Hypothalamus (tissue), 51 donors: ENCODE measurements at regions not wholly inside any gene's neighbourhood (a gene's known extent, or its start where the extent isn't known, plus 50 kb on each side); places are given as distances from the start of the nearest gene placed in this dataset.
"Not testable (repeated sequence)": the region's sequence is repeated elsewhere in the genome, so short reads cannot be mapped to it uniquely, and the experiment has no call there.

Experiments used
- DNase-seq, 51 donors: peaks; one replicate each; lab custom pipeline; 2025; lab: John Stamatoyannopoulos, UW

DNA sequence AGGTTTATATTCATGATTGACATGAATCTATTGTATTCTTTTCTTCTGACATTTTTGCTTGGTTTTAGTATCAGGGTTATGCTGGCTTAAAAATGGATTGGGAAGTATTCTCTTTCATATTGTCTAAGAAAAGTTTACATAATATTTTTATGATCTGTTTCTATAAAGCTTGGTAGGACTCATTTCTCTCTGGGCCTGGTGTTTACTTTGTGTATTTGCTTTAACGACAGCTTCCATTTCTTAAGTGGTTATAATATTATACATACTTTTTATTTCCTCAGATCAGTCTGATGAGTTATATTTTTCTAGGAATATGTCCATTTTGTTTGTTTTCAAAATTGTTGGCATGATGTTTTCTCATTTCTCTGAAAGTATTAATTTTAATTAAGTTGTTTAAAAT, 117.9 kb upstream of the IL12A start:
- no peak for DNase-seq

DNA sequence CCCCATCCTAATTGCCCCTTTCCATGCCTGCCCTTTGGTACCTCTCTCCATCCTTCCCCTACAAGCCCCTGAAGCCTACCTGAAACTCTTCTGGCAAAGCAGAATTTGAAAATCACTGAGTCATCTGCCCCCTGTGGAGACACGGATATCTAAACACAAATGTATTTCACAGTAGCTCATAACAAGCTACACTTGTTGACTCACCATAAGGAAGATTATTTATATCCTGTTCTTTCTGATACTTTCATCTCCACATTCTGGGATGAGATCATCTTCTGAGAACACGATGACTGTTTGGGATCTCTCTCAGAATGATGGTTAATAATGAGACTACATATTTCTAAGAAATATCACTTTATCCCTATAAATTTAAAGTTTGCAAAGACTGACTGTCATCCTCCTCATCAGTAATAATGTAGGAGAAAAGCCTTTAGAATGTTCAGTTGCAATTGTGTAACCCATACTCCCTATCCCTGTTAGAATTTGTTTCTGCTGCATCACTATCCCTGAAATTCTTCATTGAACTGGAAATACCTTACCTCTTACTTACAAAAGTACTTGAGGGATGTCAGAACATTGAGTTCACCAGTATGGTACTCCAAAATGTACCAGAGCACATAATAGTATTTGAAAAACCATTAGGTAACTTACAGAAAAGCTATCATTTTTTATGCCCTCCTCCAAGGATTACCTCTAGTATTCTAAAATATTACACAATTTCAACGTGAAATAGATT, 116.1 kb upstream of the IL12A start:
- no peak for DNase-seq

- no peak for DNase-seq
These were observed 113.5 kb upstream of the IL12A start for GRCh38 chr3:159875116-159875515.

DNA sequence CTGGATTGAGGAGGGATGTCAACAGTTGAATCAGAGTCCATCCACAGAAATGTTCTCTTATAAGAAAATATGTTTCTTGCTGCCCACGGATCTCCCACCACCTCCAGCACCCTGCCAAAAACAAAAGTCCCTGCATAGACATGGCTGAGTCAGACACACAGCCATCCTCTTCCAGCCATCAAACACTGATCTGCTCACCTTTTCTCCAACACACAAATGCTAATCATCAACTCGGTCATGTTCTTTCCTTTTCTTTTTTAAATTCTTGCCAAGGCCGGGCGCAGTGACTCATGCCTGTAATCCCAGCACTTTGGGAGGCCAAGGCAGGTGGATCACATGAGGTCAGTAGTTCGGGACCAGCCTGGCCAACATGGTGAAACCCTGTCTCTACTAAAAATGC, 110.7 kb upstream of the IL12A start:
- DNase-seq, result peak in 1 of 51 donors; percentile 50

- DNase-seq, result no peak
These were observed 109.5 kb upstream of the IL12A start for GRCh38 chr3:159879146-159879545.

DNA sequence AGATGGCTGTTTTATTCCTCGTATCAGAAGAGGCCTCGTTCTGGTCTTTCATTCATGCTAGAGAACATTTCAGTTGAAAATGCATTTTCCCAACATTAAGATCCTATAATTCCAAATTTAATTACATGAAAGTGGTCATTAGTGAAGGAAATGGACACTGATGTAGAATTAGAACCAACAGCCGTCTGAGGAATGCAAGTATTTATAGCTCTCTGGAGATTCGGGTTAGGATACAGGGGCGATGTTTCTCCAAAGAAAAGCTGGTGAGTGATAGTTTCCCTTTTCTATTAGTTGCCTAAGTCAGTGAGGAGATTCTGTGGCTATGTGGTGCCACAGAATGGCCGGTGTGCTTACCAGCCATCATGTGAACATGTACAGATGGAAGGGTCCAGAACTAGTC, 109.0 kb upstream of the IL12A start:
- no peak for DNase-seq

- DNase-seq, result no peak
These were observed 107.4 kb upstream of the IL12A start for GRCh38 chr3:159881208-159881607.

DNA sequence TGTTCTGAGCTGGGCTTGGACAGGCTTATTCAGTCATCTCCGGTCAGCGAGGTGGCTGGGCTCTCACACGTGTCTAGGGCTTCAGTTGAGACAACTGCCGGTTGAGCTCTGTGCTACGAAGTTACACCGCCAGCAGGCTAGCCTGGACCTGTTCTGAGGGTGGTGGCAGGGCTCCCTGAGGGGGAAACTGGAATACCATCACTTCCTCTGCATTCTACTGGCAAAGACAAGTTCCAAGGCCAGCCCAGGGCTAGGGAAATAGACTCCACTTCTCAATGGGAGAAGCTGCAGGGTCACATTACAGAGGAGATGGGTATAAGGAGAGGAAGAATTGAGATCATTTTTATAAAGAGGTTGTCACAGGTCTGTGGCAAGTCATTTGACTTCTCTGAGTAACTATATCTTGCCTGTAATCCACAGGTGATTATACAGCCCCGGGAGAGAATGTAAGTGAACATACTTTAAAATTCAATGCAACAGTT, 106.8 kb upstream of the IL12A start:
- DNase-seq, result peak in 18 of 51 donors; percentile 6 to 48 (median 28)

DNA sequence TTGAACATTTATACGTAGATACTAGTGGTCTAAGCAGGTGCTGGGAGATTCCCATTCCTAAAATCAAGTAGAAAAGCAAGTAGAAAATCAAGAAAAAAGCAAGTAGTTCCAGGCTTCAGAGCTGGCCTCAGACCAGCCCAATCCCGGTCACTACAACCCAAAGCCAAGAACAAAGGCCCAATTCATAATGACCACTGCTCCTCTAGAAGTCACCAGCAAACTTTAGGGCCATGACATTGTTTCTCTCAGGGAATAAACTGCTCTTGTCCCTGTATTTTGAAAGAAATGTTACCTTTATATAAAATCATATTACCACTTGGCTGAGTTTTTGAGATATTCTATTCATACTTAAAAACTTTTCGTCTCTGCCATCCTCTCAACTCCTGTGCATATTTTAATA, 106.3 kb upstream of the IL12A start:
- peak in 12 of 51 donors; percentile 9 to 73 (median 34) for DNase-seq

GRCh38 chr3:159882790-159883779, 105.5 kb upstream of the IL12A start:
- DNase-seq, result peak in 14 of 51 donors; percentile 12 to 46 (median 28)

DNA sequence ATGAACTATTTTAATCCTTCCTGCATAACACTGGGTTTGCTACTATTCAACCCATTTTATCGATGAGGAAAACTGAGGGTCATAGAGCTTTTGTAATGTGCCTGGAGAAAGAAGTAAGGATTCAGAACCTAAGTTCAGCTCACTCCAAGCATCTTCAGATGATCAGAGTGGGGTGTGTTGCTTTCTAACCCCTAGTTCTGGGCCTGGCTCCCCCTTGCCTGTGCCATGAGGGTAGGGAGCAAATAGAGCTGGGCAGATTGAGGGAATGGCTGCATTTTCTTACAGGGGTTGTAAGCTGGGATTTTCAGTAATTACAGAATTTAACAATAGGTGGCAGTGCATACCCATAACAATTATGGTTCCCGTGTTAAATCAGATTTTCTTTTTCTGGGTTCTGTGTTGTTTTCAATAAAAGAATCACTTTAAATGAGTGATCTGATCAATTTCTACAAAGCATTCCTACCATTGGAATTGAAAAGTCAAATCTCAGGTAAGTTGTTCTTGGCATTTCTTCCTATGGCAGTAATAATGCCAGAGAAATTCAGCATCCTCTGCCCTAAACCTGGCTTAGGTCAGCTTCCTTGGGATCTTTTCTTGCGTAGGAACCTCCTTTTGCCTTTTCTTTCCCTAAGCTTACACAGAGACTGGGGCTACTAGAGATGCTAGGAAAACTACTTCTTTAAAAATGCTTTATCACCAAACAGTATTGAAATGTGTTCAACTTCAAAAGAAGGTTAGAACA, 103.8 kb upstream of the IL12A start:
- DNase-seq, result no peak

GRCh38 chr3:159886050-159886449, 102.6 kb upstream of the IL12A start:
- peak in 1 of 51 donors; percentile 27 for DNase-seq

DNA sequence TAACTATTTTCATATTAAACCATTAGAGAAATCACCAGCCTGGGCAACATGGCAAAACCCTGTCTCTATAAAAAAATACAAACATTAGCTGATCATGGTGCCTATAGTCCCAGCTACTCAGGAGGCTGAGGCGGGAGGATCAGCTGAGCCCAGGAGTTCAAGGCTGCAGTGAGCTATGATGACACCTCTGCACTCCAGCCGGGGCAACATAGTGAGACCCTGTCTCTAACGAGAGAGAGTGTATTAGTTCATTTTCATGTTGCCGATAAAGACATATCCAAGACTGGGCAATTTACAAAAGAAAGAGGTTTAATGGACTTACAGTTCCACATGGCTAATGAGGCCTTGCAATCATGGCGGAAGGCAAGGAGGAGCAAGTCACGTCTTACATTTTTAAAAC, 102.1 kb upstream of the IL12A start:
- not testable (repeated sequence) for DNase-seq

DNA sequence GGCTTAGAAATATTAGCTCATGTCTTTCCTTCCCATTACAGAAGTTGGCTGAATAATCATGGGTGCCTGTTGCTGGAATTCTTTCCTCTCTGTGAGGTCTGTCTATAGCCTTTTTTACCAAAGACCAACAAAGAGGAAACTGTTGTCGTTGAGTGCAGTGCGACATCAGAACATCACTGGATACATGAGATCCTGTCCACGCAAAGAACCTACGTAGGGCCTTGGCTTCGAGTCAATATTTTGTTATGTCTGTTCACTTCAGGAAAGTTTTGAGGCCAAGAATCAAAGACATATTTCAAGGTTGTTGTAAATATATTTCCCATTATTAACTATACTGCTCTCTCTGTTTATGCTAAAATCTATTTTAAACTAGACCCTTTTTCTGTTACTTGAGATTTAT, 101.5 kb upstream of the IL12A start:
- DNase-seq, result no peak

- DNase-seq, result no peak
These were observed 100.7 kb upstream of the IL12A start for GRCh38 chr3:159887911-159888310.

DNA sequence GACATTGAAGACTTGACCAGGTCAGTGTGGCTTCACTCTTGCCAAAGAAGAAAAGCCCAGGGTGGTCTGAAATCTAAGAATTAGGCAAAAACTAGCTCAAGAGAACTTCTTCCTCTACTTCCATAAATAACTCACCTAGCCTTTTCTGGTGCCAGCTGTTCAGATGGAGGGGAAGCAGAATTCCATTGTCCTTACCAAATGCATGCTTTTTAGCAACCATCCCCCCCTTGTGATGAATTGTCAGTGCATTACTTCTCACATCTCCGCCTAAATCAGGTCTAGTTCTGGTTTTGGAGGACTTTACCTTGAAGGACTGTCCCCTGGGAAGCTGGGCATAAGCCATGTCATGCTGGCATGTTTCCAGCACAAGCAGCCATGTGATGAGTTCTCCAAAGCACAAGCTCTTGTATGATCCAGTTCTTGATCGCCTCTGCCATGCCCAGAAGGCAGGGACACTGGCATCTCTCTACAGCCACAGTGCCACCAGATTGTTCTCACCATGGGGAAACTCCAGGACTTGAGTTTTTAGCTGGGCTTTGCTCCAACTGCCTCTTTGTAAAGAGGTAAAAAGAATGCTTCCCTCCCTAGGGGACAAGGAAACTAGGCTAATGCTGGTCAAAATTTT, 96.4 kb upstream of the IL12A start:
- peak in 21 of 51 donors; percentile 19 to 63 (median 39) for DNase-seq

DNA sequence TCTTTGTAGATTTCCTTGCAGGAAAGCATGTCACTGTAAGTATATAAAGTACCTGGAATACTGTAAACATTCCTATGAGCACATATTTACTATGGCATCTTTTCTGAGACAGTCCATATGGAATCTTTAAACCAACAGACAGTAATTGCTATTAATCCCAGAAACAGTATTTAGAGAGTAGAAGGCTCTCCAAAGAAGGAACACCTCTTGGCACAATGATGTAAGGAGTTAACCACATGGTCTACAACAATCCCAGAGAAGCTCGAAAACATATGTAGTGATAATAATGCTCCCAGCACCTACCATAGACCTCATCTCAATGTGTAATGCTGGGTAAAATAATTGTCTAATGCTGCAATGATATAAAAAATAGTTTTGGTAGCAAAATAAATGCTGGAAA, 95.8 kb upstream of the IL12A start:
- no peak for DNase-seq

- peak in 10 of 51 donors; percentile 17 to 58 (median 32) for DNase-seq
These were observed 94.2 kb upstream of the IL12A start for GRCh38 chr3:159894386-159894785.

DNA sequence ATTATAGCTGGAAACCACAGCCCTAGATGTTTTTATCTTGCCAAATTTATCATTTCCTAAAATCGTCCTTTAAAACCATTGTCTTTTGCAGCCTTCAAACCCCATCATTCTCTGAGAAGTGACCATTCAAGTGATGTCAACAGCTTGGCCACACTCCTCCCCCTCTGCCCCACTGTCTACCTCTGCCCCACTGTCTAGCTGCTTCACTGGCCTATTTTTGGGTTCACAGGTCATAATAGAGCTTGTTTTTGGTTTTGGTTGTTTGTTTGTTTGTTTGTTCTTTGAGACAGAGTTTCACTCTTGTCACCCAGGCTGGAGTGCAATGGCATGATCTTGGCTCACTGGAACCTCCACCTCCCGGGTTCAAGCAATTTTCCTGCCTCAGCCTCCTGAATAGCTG, 93.2 kb upstream of the IL12A start:
- DNase-seq, result no peak

- no peak for DNase-seq
These were observed 92.1 kb upstream of the IL12A start for GRCh38 chr3:159896543-159896942.
